NCI-H2107 (cell line): ENCODE measurements at regions not wholly inside any gene's neighbourhood (a gene's known extent, or its start where the extent isn't known, plus 50 kb on each side); places are given as distances from the start of the nearest gene placed in this dataset.

ENCODE experiments used
- DNase-seq: peaks from one replicate; lab custom pipeline; 2025; lab: John Stamatoyannopoulos, UW

DNA sequence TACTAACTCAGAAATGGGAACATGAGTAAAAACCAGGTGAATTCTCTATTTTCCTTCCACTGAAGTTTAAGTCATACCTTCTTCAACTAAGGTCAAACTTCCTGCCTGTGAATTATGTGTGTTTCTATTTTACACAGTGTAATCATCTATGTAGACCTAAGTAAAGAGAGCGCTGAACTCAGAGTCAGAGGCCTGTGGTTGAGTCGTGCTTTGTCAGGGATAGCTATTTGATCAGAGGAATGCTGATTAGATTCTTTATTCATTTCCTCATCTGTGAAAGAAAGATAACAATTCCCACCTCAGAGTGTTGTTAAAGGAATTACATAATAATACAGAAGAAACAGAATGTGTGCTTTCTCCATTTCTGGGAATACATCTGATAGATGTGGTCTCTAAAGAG, 654.1 kb downstream of the STIM2 start:
- no peak for DNase-seq

DNA sequence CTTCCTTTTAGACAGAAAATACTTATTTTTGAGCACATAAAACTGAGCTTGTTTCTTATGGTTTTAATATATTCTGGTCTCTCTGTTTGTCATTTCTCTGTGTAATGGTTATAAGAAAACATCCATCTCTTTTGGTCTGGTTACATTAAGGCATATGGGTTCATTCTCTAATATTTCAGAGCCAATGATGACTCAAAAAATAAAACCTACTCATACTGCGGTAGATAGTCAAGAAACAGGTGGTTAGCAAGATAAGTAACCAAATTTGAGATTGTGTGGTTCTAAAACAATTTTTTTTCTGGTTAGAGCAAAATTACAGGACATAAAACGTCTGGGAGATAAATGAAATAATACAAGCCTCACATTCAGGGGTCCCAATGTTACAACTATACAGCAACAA, 654.5 kb downstream of the STIM2 start:
- no peak for DNase-seq

GRCh38 chr4:27518876-27519275, 658.2 kb downstream of the STIM2 start:
- no peak for DNase-seq

DNA sequence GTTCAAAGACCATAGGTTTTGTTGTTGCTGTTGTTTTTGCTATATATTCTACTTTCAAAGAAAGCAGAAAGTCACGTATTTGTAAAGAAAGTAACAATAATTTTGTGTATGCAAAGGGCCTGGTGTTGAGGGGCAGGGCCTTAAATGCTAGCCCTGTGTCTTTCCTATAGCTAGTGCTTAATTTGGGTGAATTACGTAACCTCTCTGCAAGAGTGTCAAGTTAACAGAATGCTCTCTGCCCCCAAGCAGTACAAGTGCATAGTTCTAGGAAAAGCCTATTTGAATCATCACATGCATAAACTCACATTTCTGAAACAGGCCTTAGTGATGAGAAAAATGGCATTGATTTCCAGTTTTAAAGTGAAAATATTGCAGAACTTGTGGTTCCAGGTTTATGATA, 663.6 kb downstream of the STIM2 start:
- DNase-seq: no peak

GRCh38 chr4:27534488-27534887, 673.8 kb downstream of the STIM2 start:
- DNase-seq: no peak

GRCh38 chr4:27568236-27568951, 707.8 kb downstream of the STIM2 start:
- no peak for DNase-seq

- no peak for DNase-seq
Measured at GRCh38 chr4:27568952-27569319, 708.3 kb downstream of the STIM2 start.

DNA sequence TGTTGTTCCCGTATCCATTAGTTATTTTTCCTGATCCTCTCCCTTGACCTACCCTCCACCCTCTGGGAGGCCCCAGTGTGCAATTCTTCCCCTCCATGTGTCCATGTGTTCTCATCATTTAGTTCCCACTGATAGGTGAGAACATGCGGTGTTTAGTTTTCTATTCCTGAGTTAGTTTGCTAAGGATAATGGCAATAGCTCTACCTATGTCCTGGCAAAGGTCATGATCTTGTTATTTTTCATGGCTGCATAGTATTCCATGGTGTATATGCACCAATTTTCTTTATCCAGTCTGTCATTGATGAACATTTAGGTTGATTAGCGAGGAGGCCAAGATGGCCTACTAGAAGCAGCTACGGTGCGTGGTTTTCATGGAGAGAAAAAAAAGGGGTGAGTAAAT, 714.1 kb downstream of the STIM2 start:
- DNase-seq: no peak

DNA sequence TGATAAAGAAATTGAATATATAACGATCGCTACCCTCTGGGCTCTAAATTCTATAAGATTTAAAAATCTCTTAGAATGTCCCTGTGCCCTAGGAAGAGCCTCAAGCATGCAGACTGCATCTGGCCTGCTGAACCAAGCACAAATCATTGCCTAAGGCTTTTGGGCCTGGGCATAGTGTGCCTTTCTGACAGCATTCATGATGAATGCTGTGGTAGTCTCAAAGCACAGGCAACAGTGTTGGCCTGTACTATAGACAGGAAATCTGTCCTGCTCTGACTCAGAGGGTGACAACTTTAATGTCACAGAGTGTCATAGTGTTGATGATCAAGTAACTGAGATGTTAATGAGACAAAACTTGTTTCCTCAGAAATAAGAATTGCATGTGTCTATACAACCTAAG, 717.3 kb downstream of the STIM2 start:
- DNase-seq: no peak

DNA sequence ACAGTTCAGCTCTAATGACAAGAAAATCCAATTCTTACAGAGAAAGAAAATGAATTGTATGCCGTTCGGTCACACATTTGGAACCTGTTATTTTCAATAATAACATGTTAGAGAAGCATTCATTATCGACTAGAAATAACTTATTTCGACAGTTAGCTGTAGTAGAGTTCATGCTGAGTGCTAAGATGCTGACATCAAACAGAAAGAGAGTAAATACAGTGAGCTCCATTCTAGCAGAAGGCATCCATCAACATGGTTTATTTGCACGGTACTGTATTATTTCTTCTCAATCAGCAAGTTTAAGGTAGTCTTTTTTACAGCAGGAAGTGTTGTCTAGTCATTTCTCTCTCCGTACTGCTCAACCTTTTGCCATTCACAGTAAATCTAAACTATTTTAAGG, 732.1 kb downstream of the STIM2 start:
- no peak for DNase-seq

GRCh38 chr4:27594922-27595321, 734.3 kb downstream of the STIM2 start:
- no peak for DNase-seq

GRCh38 chr4:27595571-27596360, 735.1 kb downstream of the STIM2 start:
- DNase-seq: no peak

GRCh38 chr4:27602172-27602571, 741.5 kb downstream of the STIM2 start:
- DNase-seq: no peak

DNA sequence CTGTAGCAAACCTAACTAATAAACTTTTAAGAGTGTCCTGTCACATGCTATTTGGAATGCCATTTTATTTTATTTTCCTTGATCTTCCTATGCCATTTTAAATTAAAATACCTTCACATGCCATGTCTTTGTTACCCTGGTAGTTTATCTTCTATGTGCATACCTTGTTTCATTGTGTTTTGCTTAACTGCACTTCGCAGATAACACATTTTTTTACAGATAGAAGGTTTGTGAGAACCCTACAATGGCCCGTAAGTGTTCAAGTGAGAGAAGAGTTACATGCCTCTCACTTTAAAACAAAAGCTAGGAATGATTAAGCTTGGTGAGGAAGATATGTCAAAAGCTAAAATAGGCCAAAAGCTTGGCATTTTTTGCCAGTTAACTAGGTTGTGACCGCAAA, 744.1 kb downstream of the STIM2 start:
- DNase-seq: no peak

- DNase-seq: no peak
Measured at GRCh38 chr4:27616166-27616565, 755.5 kb downstream of the STIM2 start.

- DNase-seq: no peak
Measured at GRCh38 chr4:27619435-27619834, 758.8 kb downstream of the STIM2 start.

- no peak for DNase-seq
Measured at GRCh38 chr4:27620886-27621285, 760.2 kb downstream of the STIM2 start.

GRCh38 chr4:27624749-27625148, 764.1 kb downstream of the STIM2 start:
- no peak for DNase-seq

GRCh38 chr4:27628609-27629008, 768.0 kb downstream of the STIM2 start:
- no peak for DNase-seq

DNA sequence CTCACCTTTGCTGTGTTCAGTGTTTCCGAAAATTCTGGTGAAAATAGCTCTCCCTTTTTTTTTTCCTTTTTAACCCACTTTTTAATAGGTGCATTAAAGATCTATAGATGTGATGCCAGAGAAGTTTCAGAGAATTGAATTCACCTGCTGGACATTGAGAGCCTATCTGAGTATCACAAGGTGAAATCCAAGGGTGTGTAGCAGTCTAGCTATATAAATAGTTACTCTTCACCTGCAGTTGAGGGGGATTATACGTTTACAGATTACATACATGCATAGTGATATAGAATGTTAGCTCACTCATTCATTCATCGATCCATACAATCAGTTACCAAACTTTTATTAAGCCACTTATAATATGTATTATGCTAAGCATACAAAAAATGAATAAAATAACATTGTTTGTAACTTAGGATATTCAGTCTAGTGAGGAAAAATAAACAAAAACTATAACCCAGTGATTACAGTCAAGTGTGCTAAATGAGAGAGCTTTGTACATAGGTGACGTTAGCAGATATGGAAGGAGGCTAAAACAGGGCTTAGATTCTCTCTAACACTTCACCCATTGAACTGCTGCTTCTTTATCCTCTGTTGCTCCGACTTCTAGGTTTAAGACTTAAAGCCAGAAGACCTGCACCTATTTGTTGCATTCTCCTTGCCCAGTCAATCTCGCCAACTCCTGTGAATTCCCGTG, 769.0 kb downstream of the STIM2 start:
- no peak for DNase-seq

DNA sequence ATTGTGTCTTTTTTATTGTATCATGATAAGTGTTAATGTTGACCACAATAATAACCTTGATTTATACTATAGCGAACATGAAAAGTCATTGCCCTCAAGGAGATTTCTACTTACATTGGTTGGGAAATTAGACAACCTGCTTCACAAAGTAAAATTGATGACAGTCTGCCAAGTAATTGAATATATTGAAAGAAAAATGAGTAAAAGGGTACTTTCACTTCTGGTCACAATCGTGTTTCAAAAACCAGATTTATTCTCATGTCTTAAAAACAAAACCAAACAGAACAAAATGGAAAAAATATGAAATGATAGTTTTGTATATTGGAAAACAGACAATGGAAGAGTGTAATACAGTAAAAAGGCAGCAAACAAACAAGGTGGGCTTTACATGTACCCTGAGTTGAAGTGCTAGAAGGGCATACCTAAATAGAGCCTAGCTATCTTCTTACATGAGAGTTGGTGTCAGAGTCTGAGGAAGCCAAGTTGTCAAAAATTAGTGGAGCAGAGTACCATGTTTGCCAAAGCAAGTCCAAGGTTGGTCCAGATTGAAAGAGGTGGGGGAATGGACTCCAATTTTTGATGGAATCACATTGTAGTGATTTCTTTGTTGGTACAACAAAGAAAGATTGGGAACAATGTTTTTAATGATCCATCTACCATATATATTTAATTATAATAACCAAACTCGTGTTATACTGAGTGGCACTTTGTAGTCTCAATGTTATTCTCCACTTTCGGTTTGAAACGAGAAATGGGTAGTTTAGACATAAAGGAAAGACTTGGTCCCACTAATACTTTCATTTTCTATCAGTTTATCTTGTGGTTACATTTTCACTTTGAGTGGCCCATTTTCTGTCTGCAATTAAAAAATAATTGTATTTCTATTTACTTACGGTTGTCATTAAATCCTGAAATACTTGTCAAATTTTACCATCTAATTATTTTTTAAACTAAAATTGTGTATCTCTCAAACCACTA, 775.6 kb downstream of the STIM2 start:
- no peak for DNase-seq
